ENCODE measurements at regions not wholly inside any gene's neighbourhood (a gene's known extent, or its start where the extent isn't known, plus 50 kb on each side); places are given as distances from the start of the nearest gene placed in this dataset.

DNA sequence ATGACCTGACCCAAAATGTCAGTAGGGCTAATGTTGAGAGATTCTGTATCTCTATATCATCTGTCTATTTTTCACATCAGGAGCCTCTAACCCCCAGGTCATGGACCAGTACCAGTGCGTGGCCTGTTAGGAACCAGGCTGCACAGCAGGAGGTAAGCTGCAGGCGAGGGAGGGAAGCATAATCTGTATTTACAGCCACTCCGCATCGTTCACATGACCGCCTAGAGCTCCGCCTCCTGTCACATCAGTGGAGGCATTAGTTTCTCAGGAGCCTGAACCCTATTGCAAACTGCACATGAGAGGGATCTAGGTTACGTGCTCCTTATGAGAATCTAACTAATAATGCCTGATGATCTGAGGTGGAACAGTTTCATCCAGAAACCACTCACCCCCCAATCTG, 180.6 kb downstream of the RDH14 start:
- ChIA-PET POLR2A (ENCODE audit: partially characterized antibody) (no interaction called here), CTCF (ENCODE audit: partially characterized antibody) (interaction anchor here (1.1 to 7.0 kb wide), 4 partner anchors 11 to 735 kb away, joined by 3 to 69 read pairs (median 5); no protein-coding TSS in a partner anchor)
- no peak for DNase-seq
- Histone ChIP-seq H3K27me3 (ENCODE audit: insufficient read depth, low read length) (no peaks in the 10 kb centered on the region), H3K36me3 (ENCODE audit: insufficient read depth, low read length) (no peaks in the 10 kb centered on the region), H3K9me3 (ENCODE audit: control insufficient read depth in 1 of 2, low read length in 2 of 2) (no peaks in the 10 kb centered on the region), H3K4me1 (ENCODE audit: insufficient read depth, low read length) (no peaks in the 10 kb centered on the region), H3K4me3 (ENCODE audit: low read length in 2 of 2) (no peak overlapping the region), H3K27ac (ENCODE audit: low read depth, low read length) (no peak overlapping the region)
- H3K27me3 Mint-ChIP-seq: peaks cover 10 to 16% of the 10 kb centered on the region in 2 donors
- H3K36me3 Mint-ChIP-seq: no peaks in the 10 kb centered on the region
- no peaks in the 10 kb centered on the region for H3K4me1 Mint-ChIP-seq
- H3K4me3 Mint-ChIP-seq: no peak overlapping the region
- no peaks in the 10 kb centered on the region for H3K9me3 Mint-ChIP-seq
- no peak overlapping the region for H3K27ac Mint-ChIP-seq
- intact Hi-C loops (cut with micrococcal nuclease): no loop called here

DNA sequence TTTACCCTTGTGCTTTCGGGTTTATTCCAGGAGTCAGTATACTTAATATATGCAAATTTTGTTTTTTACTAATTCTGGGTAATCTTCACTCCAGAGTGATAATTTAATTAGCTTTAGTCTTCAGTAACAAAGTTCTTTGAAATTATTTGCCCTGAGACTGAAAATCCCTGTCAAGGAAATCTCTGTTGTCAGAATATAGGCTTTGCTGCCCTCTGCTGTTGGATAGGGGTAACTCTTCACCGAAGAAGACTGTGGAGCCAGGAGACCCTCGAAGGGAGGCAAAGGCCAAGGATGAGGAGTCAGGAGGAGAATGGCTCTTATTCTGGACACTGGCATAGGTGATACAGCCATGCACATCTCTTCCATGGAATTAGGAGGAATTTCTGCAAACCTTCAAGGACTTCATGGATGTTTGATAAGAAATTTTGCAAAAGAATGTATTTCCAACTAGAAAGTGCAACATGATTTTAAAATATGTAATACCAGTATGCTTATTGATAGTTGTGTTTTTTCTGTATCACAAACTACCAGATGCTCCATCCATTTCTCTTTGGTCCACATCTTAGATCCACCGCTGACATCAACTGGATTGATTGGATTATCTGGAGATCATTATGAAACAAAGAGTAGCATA, 182.3 kb downstream of the RDH14 start:
- no peak overlapping the region for H3K4me3 Mint-ChIP-seq
- ChIA-PET CTCF (ENCODE audit: partially characterized antibody) (interaction anchor here (0.8 to 7.0 kb wide), 11 partner anchors 8 to 1486 kb away, joined by 3 to 69 read pairs (median 4); no protein-coding TSS in a partner anchor), POLR2A (ENCODE audit: partially characterized antibody) (no interaction called here)
- Histone ChIP-seq H3K4me1 (ENCODE audit: insufficient read depth, low read length) (no peaks in the 10 kb centered on the region), H3K36me3 (ENCODE audit: insufficient read depth, low read length) (no peaks in the 10 kb centered on the region), H3K27ac (ENCODE audit: low read depth, low read length) (no peak overlapping the region), H3K9me3 (ENCODE audit: control insufficient read depth in 1 of 2, low read length in 2 of 2) (no peaks in the 10 kb centered on the region), H3K4me3 (ENCODE audit: low read length in 2 of 2) (no peak overlapping the region), H3K27me3 (ENCODE audit: insufficient read depth, low read length) (no peaks in the 10 kb centered on the region)
- DNase-seq: peak in 4 of 5 donors; percentile 5 to 24 (median 20)
- H3K27me3 Mint-ChIP-seq: peaks cover 10 to 16% of the 10 kb centered on the region in 2 donors
- no peaks in the 10 kb centered on the region for H3K36me3 Mint-ChIP-seq
- no peak overlapping the region for H3K27ac Mint-ChIP-seq
- intact Hi-C loops (cut with micrococcal nuclease): no loop called here
- no peaks in the 10 kb centered on the region for H3K9me3 Mint-ChIP-seq
- no peaks in the 10 kb centered on the region for H3K4me1 Mint-ChIP-seq

DNA sequence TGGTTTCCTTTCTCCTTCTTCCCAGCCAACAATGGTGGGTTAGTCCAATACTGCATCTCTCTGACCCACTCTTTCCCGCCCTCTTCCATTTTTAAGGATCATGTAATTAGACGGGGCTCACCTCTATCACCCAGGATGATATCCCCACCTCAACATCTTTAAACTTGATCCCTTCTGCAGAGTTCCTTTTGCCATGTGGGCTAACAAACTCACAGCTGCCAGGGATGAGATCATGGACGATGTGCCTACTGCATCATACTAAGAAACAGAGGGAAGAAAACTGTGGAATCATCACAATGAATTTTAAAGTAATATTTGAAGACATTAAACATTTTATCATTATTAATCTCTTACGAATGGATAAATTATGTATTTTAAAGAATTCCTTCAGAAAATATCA, 183.5 kb downstream of the RDH14 start:
- peaks cover 6 to 21% of the 10 kb centered on the region in 2 donors for H3K27me3 Mint-ChIP-seq
- ChIA-PET CTCF (ENCODE audit: partially characterized antibody) (interaction anchor here (1.2 to 7.0 kb wide), 6 partner anchors 8 to 43 kb away, joined by 4 to 69 read pairs (median 5); no protein-coding TSS in a partner anchor), POLR2A (ENCODE audit: partially characterized antibody) (no interaction called here)

DNA sequence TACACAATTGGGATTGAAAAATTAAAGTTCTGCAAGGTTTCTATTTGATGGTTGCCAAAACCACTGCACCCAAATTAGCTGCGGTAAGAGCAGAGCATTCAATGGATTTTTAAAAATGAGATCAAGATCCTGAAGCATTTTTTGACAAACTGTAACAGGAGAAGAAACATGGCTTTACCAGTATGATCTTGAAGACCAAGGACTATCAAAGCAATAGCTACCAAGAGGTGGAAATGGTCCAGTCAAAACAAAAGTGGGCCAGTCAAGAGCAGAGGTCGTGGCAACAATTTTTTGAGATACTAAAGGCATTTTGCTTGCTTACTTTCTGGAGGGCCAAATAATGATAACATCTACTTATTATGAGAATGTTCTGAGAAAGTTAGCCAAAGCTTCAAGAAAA, 186.8 kb downstream of the RDH14 start:
- DNase-seq: no peak
- Histone ChIP-seq H3K4me1 (ENCODE audit: insufficient read depth, low read length) (no peaks in the 10 kb centered on the region), H3K4me3 (ENCODE audit: low read length in 2 of 2) (no peak overlapping the region), H3K27ac (ENCODE audit: low read depth, low read length) (no peak overlapping the region), H3K27me3 (ENCODE audit: insufficient read depth, low read length) (no peaks in the 10 kb centered on the region), H3K36me3 (ENCODE audit: insufficient read depth, low read length) (no peaks in the 10 kb centered on the region), H3K9me3 (ENCODE audit: control insufficient read depth in 1 of 2, low read length in 2 of 2) (no peaks in the 10 kb centered on the region)
- ChIA-PET CTCF (ENCODE audit: partially characterized antibody) (interaction anchor here (1.2 to 2.7 kb wide), 4 partner anchors 9 to 727 kb away, joined by 3 to 18 read pairs (median 4); no protein-coding TSS in a partner anchor), POLR2A (ENCODE audit: partially characterized antibody) (no interaction called here)
- no peaks in the 10 kb centered on the region for H3K4me1 Mint-ChIP-seq
- no peaks in the 10 kb centered on the region for H3K9me3 Mint-ChIP-seq
- no peaks in the 10 kb centered on the region for H3K36me3 Mint-ChIP-seq
- H3K27me3 Mint-ChIP-seq: peaks cover 15 to 20% of the 10 kb centered on the region in 2 donors
- intact Hi-C loops (cut with micrococcal nuclease): no loop called here
- no peak overlapping the region for H3K27ac Mint-ChIP-seq
- H3K4me3 Mint-ChIP-seq: no peak overlapping the region

More for the DNA sequence above, 183.5 kb downstream of the RDH14 start:
- Histone ChIP-seq H3K4me1 (ENCODE audit: insufficient read depth, low read length) (no peaks in the 10 kb centered on the region), H3K27ac (ENCODE audit: low read depth, low read length) (no peak overlapping the region), H3K4me3 (ENCODE audit: low read length in 2 of 2) (no peak overlapping the region), H3K9me3 (ENCODE audit: control insufficient read depth in 1 of 2, low read length in 2 of 2) (no peaks in the 10 kb centered on the region), H3K36me3 (ENCODE audit: insufficient read depth, low read length) (no peaks in the 10 kb centered on the region), H3K27me3 (ENCODE audit: insufficient read depth, low read length) (no peaks in the 10 kb centered on the region)
- intact Hi-C loops (cut with micrococcal nuclease): no loop called here
- Mint-ChIP-seq H3K36me3 (no peaks in the 10 kb centered on the region), H3K4me1 (no peaks in the 10 kb centered on the region), H3K27ac (no peak overlapping the region), H3K9me3 (no peaks in the 10 kb centered on the region), H3K4me3 (no peak overlapping the region)
- no peak for DNase-seq

DNA sequence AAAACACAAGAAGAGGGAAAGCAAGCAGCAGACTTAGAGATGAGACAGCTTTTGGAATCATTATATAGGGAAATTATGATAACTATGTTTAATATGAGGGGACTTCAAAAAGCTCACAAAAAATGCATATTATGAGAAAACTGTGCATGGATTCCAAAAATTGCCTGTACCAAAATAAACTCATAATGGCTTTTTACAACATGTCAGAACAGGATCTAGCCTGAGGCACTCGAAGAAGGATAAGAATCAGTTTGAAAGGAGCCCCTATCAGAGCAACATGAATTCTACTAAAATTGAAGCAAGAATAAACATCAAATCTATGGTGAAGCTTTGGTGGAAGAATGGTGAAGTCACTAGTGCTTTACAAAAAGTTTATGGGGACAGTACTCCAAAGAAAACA, 187.4 kb downstream of the RDH14 start:
- H3K27me3 Mint-ChIP-seq: peaks cover 15 to 23% of the 10 kb centered on the region in 2 donors
- ChIA-PET POLR2A (ENCODE audit: partially characterized antibody) (no interaction called here), CTCF (ENCODE audit: partially characterized antibody) (interaction anchor here (1.2 to 2.7 kb wide), 4 partner anchors 9 to 727 kb away, joined by 3 to 18 read pairs (median 4); no protein-coding TSS in a partner anchor)
- H3K4me3 Mint-ChIP-seq: no peak overlapping the region
- H3K9me3 Mint-ChIP-seq: no peaks in the 10 kb centered on the region
- no peaks in the 10 kb centered on the region for H3K4me1 Mint-ChIP-seq
- Histone ChIP-seq H3K4me1 (ENCODE audit: insufficient read depth, low read length) (no peaks in the 10 kb centered on the region), H3K36me3 (ENCODE audit: insufficient read depth, low read length) (no peaks in the 10 kb centered on the region), H3K27ac (ENCODE audit: low read depth, low read length) (no peak overlapping the region), H3K9me3 (ENCODE audit: control insufficient read depth in 1 of 2, low read length in 2 of 2) (no peaks in the 10 kb centered on the region), H3K4me3 (ENCODE audit: low read length in 2 of 2) (no peak overlapping the region), H3K27me3 (ENCODE audit: insufficient read depth, low read length) (no peaks in the 10 kb centered on the region)
- no peak for DNase-seq
- H3K27ac Mint-ChIP-seq: no peak overlapping the region
- no peaks in the 10 kb centered on the region for H3K36me3 Mint-ChIP-seq
- intact Hi-C loops (cut with micrococcal nuclease): no loop called here

DNA sequence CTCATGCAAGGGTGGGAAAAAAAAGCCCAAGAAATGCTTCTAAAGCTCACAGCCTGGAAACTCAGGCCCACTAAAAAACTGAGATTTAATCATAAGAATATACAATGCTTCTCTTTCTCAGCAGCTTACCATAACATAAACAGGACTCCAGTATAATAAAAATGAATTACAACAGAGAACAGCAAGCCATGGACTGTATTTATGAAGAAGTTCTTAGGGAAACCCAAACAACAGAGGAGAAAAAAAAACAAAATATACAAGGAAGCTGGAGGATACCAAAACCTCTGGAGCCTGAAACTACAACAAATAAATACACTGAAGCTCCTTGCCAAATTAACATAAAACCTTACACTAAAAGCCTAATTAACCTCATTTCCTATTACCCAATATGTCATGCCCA, 187.8 kb downstream of the RDH14 start:
- no peaks in the 10 kb centered on the region for H3K4me1 ChIP-seq (ENCODE audit: insufficient read depth, low read length)
- intact Hi-C loops (cut with micrococcal nuclease): no loop called here
- no peaks in the 10 kb centered on the region for H3K36me3 ChIP-seq (ENCODE audit: insufficient read depth, low read length)
- peaks cover 15 to 21% of the 10 kb centered on the region in 2 donors for H3K27me3 Mint-ChIP-seq
- DNase-seq: no peak
- no peak overlapping the region for H3K27ac Mint-ChIP-seq
- no peak overlapping the region for H3K4me3 Mint-ChIP-seq
- ChIA-PET CTCF (ENCODE audit: partially characterized antibody) (interaction anchor here (1.2 to 2.7 kb wide), 3 partner anchors 12 to 726 kb away, joined by 3 to 18 read pairs (median 6); no protein-coding TSS in a partner anchor), POLR2A (ENCODE audit: partially characterized antibody) (no interaction called here)
- H3K4me1 Mint-ChIP-seq: no peaks in the 10 kb centered on the region
- no peak overlapping the region for H3K27ac ChIP-seq (ENCODE audit: low read depth, low read length)
- no peaks in the 10 kb centered on the region for H3K9me3 ChIP-seq (ENCODE audit: control insufficient read depth in 1 of 2, low read length in 2 of 2)
- no peaks in the 10 kb centered on the region for H3K36me3 Mint-ChIP-seq
- H3K27me3 ChIP-seq (ENCODE audit: insufficient read depth, low read length): no peaks in the 10 kb centered on the region
- H3K9me3 Mint-ChIP-seq: no peaks in the 10 kb centered on the region
- H3K4me3 ChIP-seq (ENCODE audit: low read length in 2 of 2): no peak overlapping the region

DNA sequence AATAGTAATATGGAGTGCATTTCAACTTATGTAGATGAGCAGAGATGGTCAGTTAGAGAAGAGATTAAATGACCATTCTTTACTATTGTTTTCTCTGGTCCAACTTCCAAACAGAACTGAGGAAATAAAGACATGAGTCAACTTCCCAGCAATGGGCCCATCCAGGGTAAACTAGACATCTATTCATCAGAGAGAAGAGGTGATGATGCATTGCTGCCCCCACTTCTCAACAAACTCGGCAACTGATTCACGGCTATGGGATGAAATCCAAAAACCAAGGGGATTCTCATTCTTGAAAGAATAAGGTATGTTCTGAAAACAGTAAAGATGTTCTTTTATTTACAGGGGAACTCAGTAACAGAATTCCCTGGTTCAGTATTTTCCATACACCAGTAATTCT, 190.7 kb downstream of the RDH14 start:
- no peaks in the 10 kb centered on the region for H3K4me1 Mint-ChIP-seq
- no peak overlapping the region for H3K4me3 Mint-ChIP-seq
- no peak for DNase-seq
- peaks cover 15 to 20% of the 10 kb centered on the region in 2 donors for H3K27me3 Mint-ChIP-seq
- H3K36me3 ChIP-seq (ENCODE audit: insufficient read depth, low read length): no peaks in the 10 kb centered on the region
- no peaks in the 10 kb centered on the region for H3K9me3 Mint-ChIP-seq
- intact Hi-C loops (cut with micrococcal nuclease): no loop called here
- no peaks in the 10 kb centered on the region for H3K4me1 ChIP-seq (ENCODE audit: insufficient read depth, low read length)
- no peak overlapping the region for H3K27ac Mint-ChIP-seq
- H3K36me3 Mint-ChIP-seq: no peaks in the 10 kb centered on the region
- H3K27me3 ChIP-seq (ENCODE audit: insufficient read depth, low read length): no peaks in the 10 kb centered on the region
- ChIA-PET POLR2A (ENCODE audit: partially characterized antibody) (no interaction called here), CTCF (ENCODE audit: partially characterized antibody) (interaction anchor here (2.0 kb wide), 1 partner anchor 9 kb away, joined by 9 read pairs; no protein-coding TSS in a partner anchor)
- no peak overlapping the region for H3K27ac ChIP-seq (ENCODE audit: low read depth, low read length)
- no peaks in the 10 kb centered on the region for H3K9me3 ChIP-seq (ENCODE audit: control insufficient read depth in 1 of 2, low read length in 2 of 2)
- no peak overlapping the region for H3K4me3 ChIP-seq (ENCODE audit: low read length in 2 of 2)
